Gastroesophageal sphincter (tissue), 3 donors: ENCODE measurements at regions not wholly inside any gene's neighbourhood (a gene's known extent, or its start where the extent isn't known, plus 50 kb on each side); places are given as distances from the start of the nearest gene placed in this dataset.

ENCODE experiments used
- CTCF ChIP-seq, 4 experiments: fragments of 200-600 bp in 2 of 4; fragments of 450-650 bp in 2 of 4; sonication (generic) in 1 of 4; IDR thresholded peaks; one replicate each; pipeline ENCODE4 v1.5.1; 2017 to 2019; ENCODE audit warnings: antibody characterized with exemption in 4 of 4, mild to moderate bottlenecking in 2 of 4, moderate library complexity in 2 of 4
- EP300 ChIP-seq: sonication (generic); formaldehyde crosslinking; IDR thresholded peaks from one replicate; pipeline ENCODE4 v1.6.1; 2017; ENCODE audit warnings: antibody characterized with exemption, mild to moderate bottlenecking

- TF ChIP-seq CTCF (IDR thresholded peaks at IDR 0.05) (no peak), EP300 (no peak)
Observed at GRCh38 chr5:56607551-56607950, 207.8 kb upstream of the MAP3K1 start.
